ENCODE measurements at regions not wholly inside any gene's neighbourhood (a gene's known extent, or its start where the extent isn't known, plus 50 kb on each side); places are given as distances from the start of the nearest gene placed in this dataset.

- Histone ChIP-seq H3K4me3 (ENCODE audit: low read depth, low read length) (no peak overlapping the region), H3K36me3 (no peaks in the 10 kb centered on the region), H3K9me3 (ENCODE audit: severe bottlenecking) (no peaks in the 10 kb centered on the region), H3K27me3 (ENCODE audit: insufficient read depth, low read depth, severe bottlenecking) (no peaks in the 10 kb centered on the region), H3K27ac (no peak overlapping the region)
- DNase-seq: no peak
- TF ChIP-seq CTCF (IDR thresholded peaks at IDR 0.05; ENCODE audit: low read depth, low read length): no peak
Measured at GRCh38 chr6:48893048-48893447, 570.0 kb downstream of the MMUT start.

GRCh38 chr6:48891308-48891707, 571.7 kb downstream of the MMUT start:
- DNase-seq: no peak
- no peaks in the 10 kb centered on the region for H3K27me3 ChIP-seq (ENCODE audit: insufficient read depth, low read depth, severe bottlenecking)
- H3K27ac ChIP-seq: no peak overlapping the region
- H3K9me3 ChIP-seq (ENCODE audit: severe bottlenecking): no peaks in the 10 kb centered on the region
- H3K4me3 ChIP-seq (ENCODE audit: low read depth, low read length): no peak overlapping the region
- no peaks in the 10 kb centered on the region for H3K36me3 ChIP-seq
- TF ChIP-seq CTCF (IDR thresholded peaks at IDR 0.05; ENCODE audit: low read depth, low read length): no peak

GRCh38 chr6:48889429-48889828, 573.6 kb downstream of the MMUT start:
- Histone ChIP-seq H3K9me3 (ENCODE audit: severe bottlenecking) (no peaks in the 10 kb centered on the region), H3K4me3 (ENCODE audit: low read depth, low read length) (no peak overlapping the region), H3K36me3 (no peaks in the 10 kb centered on the region), H3K27me3 (ENCODE audit: insufficient read depth, low read depth, severe bottlenecking) (no peaks in the 10 kb centered on the region), H3K27ac (no peak overlapping the region)
- no peak for TF ChIP-seq CTCF (IDR thresholded peaks at IDR 0.05; ENCODE audit: low read depth, low read length)
- DNase-seq: no peak

- H3K36me3 ChIP-seq: no peaks in the 10 kb centered on the region
- H3K9me3 ChIP-seq (ENCODE audit: severe bottlenecking): no peaks in the 10 kb centered on the region
- no peaks in the 10 kb centered on the region for H3K27me3 ChIP-seq (ENCODE audit: insufficient read depth, low read depth, severe bottlenecking)
- no peak for DNase-seq
- H3K4me3 ChIP-seq (ENCODE audit: low read depth, low read length): no peak overlapping the region
- no peak overlapping the region for H3K27ac ChIP-seq
- no peak for TF ChIP-seq CTCF (IDR thresholded peaks at IDR 0.05; ENCODE audit: low read depth, low read length)
Measured at GRCh38 chr6:48883116-48883515, 579.9 kb downstream of the MMUT start.

GRCh38 chr6:48881551-48881950, 581.5 kb downstream of the MMUT start:
- no peaks in the 10 kb centered on the region for H3K9me3 ChIP-seq (ENCODE audit: severe bottlenecking)
- no peak overlapping the region for H3K27ac ChIP-seq
- DNase-seq: no peak
- no peaks in the 10 kb centered on the region for H3K36me3 ChIP-seq
- no peaks in the 10 kb centered on the region for H3K27me3 ChIP-seq (ENCODE audit: insufficient read depth, low read depth, severe bottlenecking)
- no peak overlapping the region for H3K4me3 ChIP-seq (ENCODE audit: low read depth, low read length)
- no peak for TF ChIP-seq CTCF (IDR thresholded peaks at IDR 0.05; ENCODE audit: low read depth, low read length)

- Histone ChIP-seq H3K9me3 (ENCODE audit: severe bottlenecking) (no peaks in the 10 kb centered on the region), H3K27me3 (ENCODE audit: insufficient read depth, low read depth, severe bottlenecking) (no peaks in the 10 kb centered on the region), H3K36me3 (no peaks in the 10 kb centered on the region), H3K27ac (no peak overlapping the region), H3K4me3 (ENCODE audit: low read depth, low read length) (no peak overlapping the region)
- DNase-seq: no peak
- TF ChIP-seq CTCF (IDR thresholded peaks at IDR 0.05; ENCODE audit: low read depth, low read length): no peak
Measured at GRCh38 chr6:48869595-48869994, 593.5 kb downstream of the MMUT start.

All from WERI-Rb-1 (cell line).